Calu3 (cell line): ENCODE measurements at regions not wholly inside any gene's neighbourhood (a gene's known extent, or its start where the extent isn't known, plus 50 kb on each side); places are given as distances from the start of the nearest gene placed in this dataset.

Experiments used
- BruUV-seq: library from RNA; stranded (reverse); fragments of 400-500 nt; replicated peaks from 2 replicates; lab custom pipeline; 2021; lab: Mats Ljungman, UMichigan
- CTCF ChIA-PET: fragments of 300-600 bp; sonication (Branson Sonifier 250); formaldehyde crosslinking; loops from one replicate; lab custom pipeline; 2022; ENCODE audit warnings: antibody characterized with exemption; lab: Charles Lee
- DNase-seq: peaks from one replicate; pipeline ENCODE4 v3.0.0; 2022
- H3K27ac Mint-ChIP-seq: one replicate; pipeline ENCODE4 v1.8.0; 2022; ENCODE audit warnings: mixed read lengths; ENCODE audit not compliant: unreplicated experiment
- H3K27me3 Mint-ChIP-seq: one replicate; pipeline ENCODE4 v1.8.0; 2022; ENCODE audit warnings: mixed read lengths; ENCODE audit not compliant: unreplicated experiment
- H3K36me3 Mint-ChIP-seq: one replicate; pipeline ENCODE4 v1.8.0; 2022; ENCODE audit warnings: mild to moderate bottlenecking, moderate library complexity, mixed read lengths; ENCODE audit not compliant: insufficient read depth, unreplicated experiment
- H3K4me1 Mint-ChIP-seq: one replicate; pipeline ENCODE4 v1.8.0; 2022; ENCODE audit warnings: mild to moderate bottlenecking, low read depth, mixed read lengths; ENCODE audit not compliant: unreplicated experiment
- H3K4me3 Mint-ChIP-seq: one replicate; pipeline ENCODE4 v1.8.0; 2022; ENCODE audit warnings: mild to moderate bottlenecking, low read depth, moderate library complexity, mixed read lengths; ENCODE audit not compliant: unreplicated experiment
- H3K9me3 Mint-ChIP-seq: one replicate; pipeline ENCODE4 v1.8.0; 2022; ENCODE audit warnings: low read depth, mixed read lengths; ENCODE audit not compliant: unreplicated experiment
- intact Hi-C: fragments of 100-400 bp; cut with micrococcal nuclease; formaldehyde crosslinking; loops from one replicate; pipeline ENCODE4 v1.10.0; 2022; ENCODE audit not compliant: unreplicated experiment
- TF ChIP-seq, protein P1 (sequence below): fragments of 200-600 bp; IDR thresholded peaks from one replicate; pipeline ENCODE4 v1.8.0; 2022; ENCODE audit warnings: antibody characterized with exemption; ENCODE audit not compliant: unreplicated experiment

DNA sequence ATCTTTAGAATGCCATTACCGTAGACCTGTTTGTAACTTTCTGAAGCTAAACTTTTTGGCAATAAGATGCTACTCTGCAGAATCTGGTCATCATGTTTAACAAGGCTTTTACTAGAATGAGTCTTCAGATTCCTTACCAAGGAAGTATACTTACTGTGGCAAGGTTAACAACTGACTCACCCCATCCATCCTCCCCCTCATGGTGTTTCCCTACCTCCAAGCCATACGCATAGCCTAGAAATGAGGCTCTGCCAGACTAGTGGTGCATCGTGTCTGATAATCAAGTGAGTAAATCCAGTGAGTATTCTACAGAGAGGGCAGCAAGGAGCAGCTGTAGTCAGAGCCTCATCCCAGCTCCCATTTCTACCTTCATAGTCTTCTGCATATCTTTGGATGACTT, 223.6 kb downstream of the IPMK start:
- intact Hi-C loops, result no loop called here
- Mint-ChIP-seq H3K4me3 (no peak overlapping the region), H3K4me1 (peaks cover 16% of the 10 kb centered on the region), H3K9me3 (peaks cover 6% of the 10 kb centered on the region), H3K27me3 (no peaks in the 10 kb centered on the region), H3K36me3 (no peaks in the 10 kb centered on the region), H3K27ac (no peak overlapping the region)
- TF ChIP-seq, protein P1, sequence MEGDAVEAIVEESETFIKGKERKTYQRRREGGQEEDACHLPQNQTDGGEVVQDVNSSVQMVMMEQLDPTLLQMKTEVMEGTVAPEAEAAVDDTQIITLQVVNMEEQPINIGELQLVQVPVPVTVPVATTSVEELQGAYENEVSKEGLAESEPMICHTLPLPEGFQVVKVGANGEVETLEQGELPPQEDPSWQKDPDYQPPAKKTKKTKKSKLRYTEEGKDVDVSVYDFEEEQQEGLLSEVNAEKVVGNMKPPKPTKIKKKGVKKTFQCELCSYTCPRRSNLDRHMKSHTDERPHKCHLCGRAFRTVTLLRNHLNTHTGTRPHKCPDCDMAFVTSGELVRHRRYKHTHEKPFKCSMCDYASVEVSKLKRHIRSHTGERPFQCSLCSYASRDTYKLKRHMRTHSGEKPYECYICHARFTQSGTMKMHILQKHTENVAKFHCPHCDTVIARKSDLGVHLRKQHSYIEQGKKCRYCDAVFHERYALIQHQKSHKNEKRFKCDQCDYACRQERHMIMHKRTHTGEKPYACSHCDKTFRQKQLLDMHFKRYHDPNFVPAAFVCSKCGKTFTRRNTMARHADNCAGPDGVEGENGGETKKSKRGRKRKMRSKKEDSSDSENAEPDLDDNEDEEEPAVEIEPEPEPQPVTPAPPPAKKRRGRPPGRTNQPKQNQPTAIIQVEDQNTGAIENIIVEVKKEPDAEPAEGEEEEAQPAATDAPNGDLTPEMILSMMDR, result no peak
- no peak for DNase-seq
- BruUV-seq, result no TSS peak
- CTCF ChIA-PET, result no interaction called here

DNA sequence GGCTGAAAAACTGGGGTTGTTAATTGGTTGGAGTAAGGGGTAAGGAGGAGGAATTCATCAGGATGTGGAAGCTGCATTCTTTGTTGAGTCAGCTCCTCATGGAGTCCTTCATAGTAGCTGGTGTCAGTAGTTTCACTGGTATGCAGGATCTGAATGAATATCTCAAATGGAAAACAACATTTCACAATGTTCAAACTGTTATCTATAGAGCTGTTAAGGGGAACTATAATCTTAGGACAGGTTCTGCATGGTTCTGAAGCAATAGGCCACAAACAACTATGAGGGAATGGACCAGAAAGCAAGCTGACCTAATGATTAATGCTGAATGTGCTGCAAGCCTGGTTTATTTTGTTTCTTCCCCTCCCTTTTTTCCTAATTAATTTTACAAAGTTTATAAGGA, 225.8 kb downstream of the IPMK start:
- DNase-seq, result no peak
- Mint-ChIP-seq H3K4me3 (no peak overlapping the region), H3K27ac (no peak overlapping the region), H3K36me3 (no peaks in the 10 kb centered on the region), H3K27me3 (no peaks in the 10 kb centered on the region), H3K4me1 (peaks cover 19% of the 10 kb centered on the region), H3K9me3 (peaks cover 6% of the 10 kb centered on the region)
- BruUV-seq, result no TSS peak
- TF ChIP-seq, protein P1, result no peak
- intact Hi-C loops, result no loop called here
- CTCF ChIA-PET, result no interaction called here

DNA sequence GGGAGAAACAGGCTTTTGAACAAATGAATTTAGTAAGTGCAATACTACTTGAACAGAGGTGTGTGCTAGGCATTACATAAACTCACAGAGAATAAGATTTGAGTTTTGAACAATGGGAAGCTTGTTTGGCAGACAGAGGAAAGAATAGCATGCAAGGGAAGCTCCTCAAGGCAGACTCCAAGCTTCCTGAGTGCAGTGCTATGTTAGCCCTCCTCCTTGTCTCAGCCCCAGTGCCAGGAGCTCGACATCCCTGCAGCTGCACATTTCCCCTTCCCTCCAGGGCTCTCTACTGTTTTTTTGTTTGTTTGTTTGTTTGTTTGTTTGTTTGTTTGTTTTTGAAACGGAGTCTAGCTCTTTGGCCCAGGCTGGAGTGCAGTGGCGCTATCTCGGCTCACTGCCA, 237.5 kb downstream of the IPMK start:
- H3K4me1 Mint-ChIP-seq, result peaks cover 2% of the 10 kb centered on the region
- no peaks in the 10 kb centered on the region for H3K36me3 Mint-ChIP-seq
- H3K27ac Mint-ChIP-seq, result no peak overlapping the region
- no peak for DNase-seq
- CTCF ChIA-PET, result interaction anchor here (1.1 kb wide), 1 partner anchor 38 kb away, joined by 3 read pairs; no protein-coding TSS in a partner anchor
- peaks cover 6% of the 10 kb centered on the region for H3K9me3 Mint-ChIP-seq
- no TSS peak for BruUV-seq
- H3K4me3 Mint-ChIP-seq, result no peak overlapping the region
- TF ChIP-seq, protein P1, result no peak
- intact Hi-C loops, result no loop called here
- H3K27me3 Mint-ChIP-seq, result no peaks in the 10 kb centered on the region

DNA sequence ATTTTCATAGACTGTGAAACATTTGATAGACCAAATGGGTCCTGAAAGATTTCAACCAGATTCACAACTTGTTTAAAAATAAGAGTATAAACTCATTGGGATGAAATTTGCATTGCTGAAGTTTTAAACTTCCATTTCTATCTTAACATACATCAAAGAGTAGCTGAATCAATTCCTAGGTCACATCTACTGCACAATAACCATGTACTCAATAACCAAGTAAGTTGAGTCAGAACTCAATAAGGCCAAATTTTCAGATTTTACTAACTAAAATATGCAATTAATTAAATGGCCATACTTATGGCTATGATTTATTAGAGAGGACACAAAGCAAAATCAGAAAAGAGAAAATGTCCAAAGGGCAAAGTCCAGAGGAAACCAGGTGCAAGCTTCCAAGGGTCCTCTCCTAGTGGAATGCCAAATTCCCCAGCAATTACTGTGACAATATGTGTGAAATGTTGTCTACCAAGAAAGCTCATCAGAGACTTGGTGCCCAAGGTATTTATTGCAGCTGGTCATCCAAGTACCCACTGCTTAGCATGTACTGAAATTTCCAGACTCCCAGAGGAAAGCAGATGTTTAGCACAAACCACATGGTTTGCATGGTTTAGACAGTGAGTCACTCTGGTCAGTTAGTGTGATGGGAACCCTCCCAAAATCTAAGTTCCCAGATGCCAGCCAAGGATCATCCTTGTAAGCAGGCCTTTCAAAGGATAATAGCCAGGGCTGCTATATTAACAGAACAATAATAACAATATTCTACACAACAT, 238.9 kb downstream of the IPMK start:
- intact Hi-C loops, result no loop called here
- Mint-ChIP-seq H3K27ac (no peak overlapping the region), H3K4me1 (peaks cover 16% of the 10 kb centered on the region), H3K27me3 (no peaks in the 10 kb centered on the region), H3K9me3 (peaks cover 6% of the 10 kb centered on the region), H3K36me3 (peaks cover 3% of the 10 kb centered on the region), H3K4me3 (no peak overlapping the region)
- DNase-seq, result no peak
- TF ChIP-seq, protein P1, result no peak
- CTCF ChIA-PET, result no interaction called here
- BruUV-seq, result no TSS peak
